Fibroblast of the conjunctiva (primary cell): ENCODE measurements at regions not wholly inside any gene's neighbourhood (a gene's known extent, or its start where the extent isn't known, plus 50 kb on each side); places are given as distances from the start of the nearest gene placed in this dataset.
"Not testable (repeated sequence)": the region's sequence is repeated elsewhere in the genome, so short reads cannot be mapped to it uniquely, and the experiment has no call there.

Experiments used
- DNase-seq: peaks from one replicate; pipeline ENCODE4 v3.0.0-alpha.2; 2010; ENCODE audit warnings: low read depth

GRCh38 chr12:34304546-34304945 is 282.2 kb downstream of the ALG10 start:
- no peak for DNase-seq

- no peak for DNase-seq
Measured at GRCh38 chr12:34305176-34305575, 282.9 kb downstream of the ALG10 start.

- DNase-seq, result no peak
Measured at GRCh38 chr12:34306133-34306830, 284.0 kb downstream of the ALG10 start.

GRCh38 chr12:34309806-34310804 is 287.8 kb downstream of the ALG10 start:
- not testable (repeated sequence) for DNase-seq

GRCh38 chr12:34311337-34311736 is 289.0 kb downstream of the ALG10 start:
- no peak for DNase-seq

GRCh38 chr12:34327671-34328070 is 305.4 kb downstream of the ALG10 start:
- no peak for DNase-seq

GRCh38 chr12:34333337-34333736 is 311.0 kb downstream of the ALG10 start:
- DNase-seq, result no peak

- DNase-seq, result no peak
Measured at GRCh38 chr12:34334538-34334937, 312.2 kb downstream of the ALG10 start.

- DNase-seq, result no peak
Measured at GRCh38 chr12:34334953-34335743, 312.9 kb downstream of the ALG10 start.

- no peak for DNase-seq
Measured at GRCh38 chr12:34335819-34336262, 313.5 kb downstream of the ALG10 start.

- DNase-seq, result no peak
Measured at GRCh38 chr12:34336619-34337465, 314.5 kb downstream of the ALG10 start.

GRCh38 chr12:34338751-34339150 is 316.5 kb downstream of the ALG10 start:
- DNase-seq, result no peak

GRCh38 chr12:34339922-34340321 is 317.6 kb downstream of the ALG10 start:
- DNase-seq, result no peak

GRCh38 chr12:34340534-34341361 is 318.5 kb downstream of the ALG10 start:
- no peak for DNase-seq

- DNase-seq, result no peak
Measured at GRCh38 chr12:34341362-34341733, 319.1 kb downstream of the ALG10 start.

GRCh38 chr12:34342048-34342447 is 319.8 kb downstream of the ALG10 start:
- DNase-seq, result no peak

- DNase-seq, result no peak
Measured at GRCh38 chr12:34343345-34343744, 321.0 kb downstream of the ALG10 start.

GRCh38 chr12:34343766-34344165 is 321.5 kb downstream of the ALG10 start:
- no peak for DNase-seq

- no peak for DNase-seq
Measured at GRCh38 chr12:34344851-34345522, 322.7 kb downstream of the ALG10 start.

- DNase-seq, result no peak
Measured at GRCh38 chr12:34345801-34346200, 323.5 kb downstream of the ALG10 start.
